Suprapubic skin (tissue), 4 donors: ENCODE measurements at regions not wholly inside any gene's neighbourhood (a gene's known extent, or its start where the extent isn't known, plus 50 kb on each side); places are given as distances from the start of the nearest gene placed in this dataset.
A peak's percentile ranks its signal among the peaks of the same experiment; 100 is the strongest.
"Not testable (repeated sequence)": the region's sequence is repeated elsewhere in the genome, so short reads cannot be mapped to it uniquely, and the experiment has no call there.

Source experiments
- DNase-seq, 2 donors: peaks; one replicate each; pipeline ENCODE4 v3.0.0-alpha.2; 2019; ENCODE audit warnings: low spot score in 2 of 2
- H3K27ac ChIP-seq: fragments of 200-600 bp; sonication (generic); one replicate; pipeline ENCODE4 v1.5.1; 2019
- H3K27me3 ChIP-seq: fragments of 200-600 bp; sonication (generic); one replicate; pipeline ENCODE4 v1.5.1; 2019
- H3K36me3 ChIP-seq: fragments of 200-600 bp; sonication (generic); one replicate; pipeline ENCODE4 v1.5.1; 2019
- H3K4me1 ChIP-seq: fragments of 200-600 bp; sonication (generic); one replicate; pipeline ENCODE4 v1.5.1; 2019
- H3K4me3 ChIP-seq: fragments of 200-600 bp; sonication (generic); one replicate; pipeline ENCODE4 v1.5.1; 2019; ENCODE audit warnings: mild to moderate bottlenecking
- H3K9me3 ChIP-seq: fragments of 200-600 bp; sonication (generic); one replicate; pipeline ENCODE4 v1.5.1; 2019
- EP300 ChIP-seq: sonication (generic); formaldehyde crosslinking; IDR thresholded peaks from one replicate; pipeline ENCODE4 v1.6.1; 2017; ENCODE audit warnings: antibody characterized with exemption
- POLR2A ChIP-seq, 2 donors: fragments of 450-650 bp; IDR thresholded peaks; one replicate each; pipeline ENCODE4 v1.6.1; 2017; ENCODE audit warnings: antibody characterized with exemption in 2 of 2, mild to moderate bottlenecking in 2 of 2, moderate library complexity in 2 of 2
- POLR2AphosphoS5 ChIP-seq, 3 donors: sonication (generic); formaldehyde crosslinking; IDR thresholded peaks; one replicate each; pipeline ENCODE4 v1.6.1; 2017; ENCODE audit warnings: antibody characterized with exemption in 3 of 3
- WGBS: methylation state at CpG from one replicate; pipeline ENCODE4 v1.1.5; 2018; 5-methylcytosine and 5-hydroxymethylcytosine counted together
- TF ChIP-seq, protein P1 (sequence below), 2 donors: fragments of 200-600 bp in 1 of 2; fragments of 450-650 bp in 1 of 2; sonication (generic) in 1 of 2; IDR thresholded peaks; one replicate each; pipeline ENCODE4 v1.5.1; 2016 to 2019; ENCODE audit warnings: antibody characterized with exemption in 2 of 2, mild to moderate bottlenecking in 1 of 2, moderate library complexity in 1 of 2

DNA sequence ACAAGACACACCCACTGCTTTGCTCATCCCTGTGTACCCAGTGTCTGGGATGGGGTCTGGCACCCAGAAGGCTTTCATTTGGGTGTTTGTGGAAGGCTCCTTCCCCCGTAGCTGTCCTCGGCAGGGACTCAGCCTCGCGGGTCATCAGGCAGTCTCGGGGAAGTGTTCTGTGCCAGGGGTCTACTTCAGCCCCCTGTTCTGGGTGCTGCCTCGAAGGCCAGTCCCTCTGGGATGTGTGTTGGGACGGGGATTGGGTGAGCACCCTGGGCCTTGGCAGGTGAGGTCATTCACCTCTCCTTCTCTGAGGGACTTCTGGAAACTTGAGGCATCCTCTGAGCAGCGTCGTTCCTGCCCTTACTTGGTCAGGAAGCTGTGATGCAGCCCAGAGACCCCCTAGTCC lies 65.5 kb downstream of the RPUSD4 start:
- 88% methylated on average over 7 of the region's 9 CpGs for WGBS
- Histone ChIP-seq H3K4me3 (no peak overlapping the region), H3K4me1 (peaks cover 15% of the 10 kb centered on the region), H3K36me3 (no peaks in the 10 kb centered on the region), H3K27ac (no peak overlapping the region), H3K27me3 (no peaks in the 10 kb centered on the region), H3K9me3 (no peaks in the 10 kb centered on the region)
- no peak for DNase-seq
- no peak for TF ChIP-seq POLR2A (IDR thresholded peaks at IDR 0.05)
- TF ChIP-seq EP300, result no peak
- TF ChIP-seq, protein P1, sequence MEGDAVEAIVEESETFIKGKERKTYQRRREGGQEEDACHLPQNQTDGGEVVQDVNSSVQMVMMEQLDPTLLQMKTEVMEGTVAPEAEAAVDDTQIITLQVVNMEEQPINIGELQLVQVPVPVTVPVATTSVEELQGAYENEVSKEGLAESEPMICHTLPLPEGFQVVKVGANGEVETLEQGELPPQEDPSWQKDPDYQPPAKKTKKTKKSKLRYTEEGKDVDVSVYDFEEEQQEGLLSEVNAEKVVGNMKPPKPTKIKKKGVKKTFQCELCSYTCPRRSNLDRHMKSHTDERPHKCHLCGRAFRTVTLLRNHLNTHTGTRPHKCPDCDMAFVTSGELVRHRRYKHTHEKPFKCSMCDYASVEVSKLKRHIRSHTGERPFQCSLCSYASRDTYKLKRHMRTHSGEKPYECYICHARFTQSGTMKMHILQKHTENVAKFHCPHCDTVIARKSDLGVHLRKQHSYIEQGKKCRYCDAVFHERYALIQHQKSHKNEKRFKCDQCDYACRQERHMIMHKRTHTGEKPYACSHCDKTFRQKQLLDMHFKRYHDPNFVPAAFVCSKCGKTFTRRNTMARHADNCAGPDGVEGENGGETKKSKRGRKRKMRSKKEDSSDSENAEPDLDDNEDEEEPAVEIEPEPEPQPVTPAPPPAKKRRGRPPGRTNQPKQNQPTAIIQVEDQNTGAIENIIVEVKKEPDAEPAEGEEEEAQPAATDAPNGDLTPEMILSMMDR (IDR thresholded peaks at IDR 0.05), result no peak

DNA sequence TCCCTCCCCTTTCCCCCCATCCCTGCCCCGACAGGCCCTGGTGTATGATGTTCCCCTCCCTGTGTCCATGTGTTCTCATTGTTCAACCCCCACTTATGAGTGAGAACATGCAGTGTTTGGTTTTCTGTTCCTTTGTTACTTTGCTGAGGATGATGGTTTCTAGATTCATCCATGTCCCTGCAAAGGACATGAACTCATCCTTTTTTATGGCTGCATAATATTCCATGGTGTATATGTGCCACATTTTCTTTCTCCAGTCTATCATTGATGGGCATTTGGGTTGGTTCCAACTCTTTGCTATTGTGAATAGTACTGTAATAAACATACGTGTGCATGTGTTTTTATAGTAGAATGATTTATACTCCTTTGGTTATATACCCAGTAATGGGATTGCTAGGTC lies 68.0 kb downstream of the RPUSD4 start:
- WGBS, result 88% methylated on average over 2 of the region's 2 CpGs
- H3K36me3 ChIP-seq, DNase-seq, H3K27ac ChIP-seq, H3K27me3 ChIP-seq, H3K9me3 ChIP-seq, H3K4me3 ChIP-seq: not testable (repeated sequence)
- peaks cover 40% of the 10 kb centered on the region for H3K4me1 ChIP-seq

DNA sequence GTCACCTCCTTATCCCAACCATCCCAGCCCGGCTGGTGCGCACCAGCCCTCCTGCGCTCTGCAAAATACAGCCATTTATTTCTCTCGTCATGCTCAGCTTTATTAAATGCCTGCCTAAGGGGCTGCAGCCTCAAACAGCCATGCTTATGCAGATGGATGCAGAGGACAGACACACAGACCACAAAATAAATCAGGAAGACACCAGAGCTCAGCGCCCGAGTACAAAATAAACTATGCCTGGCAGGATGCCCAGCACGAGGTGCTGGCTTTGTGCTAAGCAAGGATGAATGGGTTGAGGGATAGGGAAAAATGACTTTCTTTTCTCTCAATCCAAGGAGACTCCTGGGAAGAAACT lies 70.5 kb downstream of the RPUSD4 start:
- 7% methylated on average over 7 of the region's 7 CpGs for WGBS
- peaks cover 42% of the 10 kb centered on the region for H3K4me1 ChIP-seq

DNA sequence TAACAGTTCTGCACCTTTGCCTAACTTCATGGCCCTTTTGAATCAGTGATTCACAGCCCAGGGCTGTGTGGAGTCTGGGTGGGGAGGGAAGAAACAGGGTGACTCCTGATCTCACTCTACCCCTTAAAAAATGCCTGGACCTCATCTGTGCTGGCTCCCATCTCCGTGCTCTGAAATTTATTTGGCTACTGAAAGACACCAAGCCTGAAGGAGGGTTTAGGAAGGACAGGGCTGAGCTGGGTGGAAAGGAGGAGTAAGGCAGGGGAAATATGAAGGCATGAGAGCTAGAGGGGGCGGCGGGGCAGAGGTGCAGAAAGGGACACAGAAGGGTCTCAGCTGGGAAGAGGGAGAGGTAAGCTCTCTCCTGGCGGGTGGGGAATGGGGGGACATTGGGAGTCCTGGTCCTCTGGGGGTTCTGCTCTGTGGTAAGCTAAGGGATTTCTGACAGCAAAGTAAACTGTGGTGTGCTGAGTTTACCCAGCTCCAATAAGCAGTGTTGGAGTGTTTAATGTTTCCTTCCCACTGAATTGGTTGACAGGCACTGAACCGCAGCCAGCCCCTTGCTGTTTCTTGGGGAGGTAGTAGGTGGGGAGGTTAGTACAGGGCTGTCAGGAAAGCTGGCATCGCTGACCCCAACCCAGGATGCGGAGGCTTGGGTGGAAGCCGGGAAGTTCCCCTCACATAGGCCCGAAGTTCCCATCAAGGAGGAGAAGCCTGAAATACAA lies 71.1 kb downstream of the RPUSD4 start:
- peak overlapping the region; percentile 41 for H3K27ac ChIP-seq

More for the DNA sequence above, 70.5 kb downstream of the RPUSD4 start:
- peaks cover 11% of the 10 kb centered on the region for H3K27me3 ChIP-seq
- H3K9me3 ChIP-seq, result no peaks in the 10 kb centered on the region
- TF ChIP-seq POLR2A (IDR thresholded peaks at IDR 0.05) (no peak), POLR2AphosphoS5 (IDR thresholded peaks at IDR 0.05) (no peak), EP300 (no peak)
- TF ChIP-seq, protein P1 (IDR thresholded peaks at IDR 0.05), result no peak
- peak overlapping the region; percentile 16 for H3K4me3 ChIP-seq
- DNase-seq, result no peak
- no peaks in the 10 kb centered on the region for H3K36me3 ChIP-seq
- peak overlapping the region; percentile 41 for H3K27ac ChIP-seq

DNA sequence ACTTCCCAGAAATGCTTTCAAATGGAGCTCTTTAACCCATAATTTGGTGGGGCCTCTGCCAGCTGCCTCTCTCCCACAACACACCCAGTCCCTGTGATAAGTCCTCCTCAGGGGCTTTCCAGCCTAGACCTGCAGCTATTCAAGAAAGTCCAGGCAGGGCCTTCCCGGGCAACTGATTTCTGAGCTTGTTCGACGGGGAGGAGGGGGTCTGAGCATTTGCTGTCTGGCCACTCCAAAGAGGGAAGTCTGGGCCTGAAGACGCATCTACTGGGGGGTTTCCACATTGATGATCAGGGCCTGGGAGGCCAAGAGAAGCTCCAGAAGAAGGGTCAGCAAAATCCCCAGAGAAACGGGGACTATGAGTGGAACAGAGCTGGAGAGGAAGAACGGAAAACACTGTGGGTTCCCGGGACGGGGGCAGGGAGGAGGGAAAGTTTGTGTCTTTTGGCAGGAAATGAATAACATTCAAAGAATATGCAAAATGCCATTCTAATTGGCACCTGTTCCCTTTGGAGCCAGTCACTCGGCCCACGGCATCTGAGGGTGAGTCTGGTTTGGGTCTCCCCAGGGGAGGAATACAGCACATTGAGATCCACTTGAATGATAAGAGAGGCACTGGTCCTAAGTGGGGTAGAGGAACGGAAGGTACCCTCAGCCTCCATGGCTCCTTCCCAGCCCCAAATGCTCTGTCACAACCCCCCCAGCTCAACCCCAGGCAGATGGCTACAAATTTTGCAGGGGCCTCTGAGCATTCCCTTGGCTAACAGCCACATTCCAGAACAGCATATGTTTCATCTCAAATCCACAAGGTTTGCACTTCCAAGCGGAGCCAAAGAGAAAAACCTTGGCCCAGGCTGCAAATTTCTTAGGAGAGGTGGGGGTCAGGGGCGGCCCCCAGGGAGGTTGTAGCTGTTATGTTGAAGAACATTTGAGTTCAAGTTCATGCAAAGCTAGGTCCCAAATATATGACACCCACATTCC lies 72.0 kb downstream of the RPUSD4 start:
- no peaks in the 10 kb centered on the region for H3K36me3 ChIP-seq
- H3K27me3 ChIP-seq, result peaks cover 11% of the 10 kb centered on the region
- peaks cover 48% of the 10 kb centered on the region for H3K4me1 ChIP-seq
- TF ChIP-seq POLR2A (IDR thresholded peaks at IDR 0.05) (no peak), POLR2AphosphoS5 (IDR thresholded peaks at IDR 0.05) (no peak)
- TF ChIP-seq, protein P1 (IDR thresholded peaks at IDR 0.05), result no peak
- peak overlapping the region; percentile 29 for H3K27ac ChIP-seq
- WGBS, result 34% methylated on average over 13 of the region's 13 CpGs
- no peaks in the 10 kb centered on the region for H3K9me3 ChIP-seq
- no peak for DNase-seq
- no peak overlapping the region for H3K4me3 ChIP-seq

More for the DNA sequence above, 71.1 kb downstream of the RPUSD4 start:
- TF ChIP-seq POLR2A (IDR thresholded peaks at IDR 0.05), result no peak
- TF ChIP-seq, protein P1 (IDR thresholded peaks at IDR 0.05), result no peak
- no peak for TF ChIP-seq POLR2AphosphoS5 (IDR thresholded peaks at IDR 0.05)
- no peak for TF ChIP-seq EP300
- H3K27me3 ChIP-seq, result peaks cover 11% of the 10 kb centered on the region
- WGBS, result 37% methylated on average over 9 of the region's 9 CpGs
- no peaks in the 10 kb centered on the region for H3K9me3 ChIP-seq
- DNase-seq, result no peak
- no peaks in the 10 kb centered on the region for H3K36me3 ChIP-seq
- H3K4me3 ChIP-seq, result peak overlapping the region; percentile 16
- H3K4me1 ChIP-seq, result peaks cover 48% of the 10 kb centered on the region
